ENCODE measurements at regions not wholly inside any gene's neighbourhood (a gene's known extent, or its start where the extent isn't known, plus 50 kb on each side); places are given as distances from the start of the nearest gene placed in this dataset.

DNA sequence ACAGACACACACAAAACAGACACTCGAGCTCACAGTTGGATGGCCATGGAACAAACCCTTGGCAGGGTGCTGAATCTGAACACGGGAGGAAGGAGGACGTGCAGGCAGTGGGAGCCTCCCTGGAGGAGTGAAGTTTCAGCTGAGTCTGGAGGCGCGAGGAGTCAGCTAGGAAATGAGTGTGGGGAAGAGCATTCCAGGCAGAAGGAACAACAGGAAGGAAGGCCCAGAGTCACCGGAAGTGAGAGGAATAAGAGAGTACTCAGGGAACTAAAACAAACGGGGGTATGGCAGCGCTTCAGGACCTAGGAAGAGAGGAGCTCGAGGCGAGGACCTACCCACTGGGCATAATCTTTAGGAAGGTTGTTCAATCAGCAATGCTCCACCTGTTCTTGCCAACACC is 137.3 kb downstream of the SYF2 start:
- Histone ChIP-seq H3K36me3 (ENCODE audit: control insufficient read depth, insufficient read depth, low read length) (no peaks in the 10 kb centered on the region), H3K4me3 (replicated peaks; ENCODE audit: low read depth, low read length) (no peak overlapping the region), H3K27me3 (replicated peaks; ENCODE audit: control insufficient read depth, insufficient read depth, low read length) (no peaks in the 10 kb centered on the region; the same call in 1 of the 2 replicates)
- no peak for TF ChIP-seq CTCF (IDR thresholded peaks at IDR 0.05; ENCODE audit: insufficient read depth, low read length, poor library complexity, severe bottlenecking)
- DNase-seq (ENCODE audit: extremely low read depth, insufficient read length): no peak

GRCh38 chr1:25094229-25094628 is 138.1 kb downstream of the SYF2 start:
- Histone ChIP-seq H3K36me3 (ENCODE audit: control insufficient read depth, insufficient read depth, low read length) (no peaks in the 10 kb centered on the region), H3K27me3 (replicated peaks; ENCODE audit: control insufficient read depth, insufficient read depth, low read length) (no peaks in the 10 kb centered on the region; the same call in 1 of the 2 replicates), H3K4me3 (replicated peaks; ENCODE audit: low read depth, low read length) (no peak overlapping the region)
- TF ChIP-seq CTCF (IDR thresholded peaks at IDR 0.05; ENCODE audit: insufficient read depth, low read length, poor library complexity, severe bottlenecking): no peak
- DNase-seq (ENCODE audit: extremely low read depth, insufficient read length): no peak

DNA sequence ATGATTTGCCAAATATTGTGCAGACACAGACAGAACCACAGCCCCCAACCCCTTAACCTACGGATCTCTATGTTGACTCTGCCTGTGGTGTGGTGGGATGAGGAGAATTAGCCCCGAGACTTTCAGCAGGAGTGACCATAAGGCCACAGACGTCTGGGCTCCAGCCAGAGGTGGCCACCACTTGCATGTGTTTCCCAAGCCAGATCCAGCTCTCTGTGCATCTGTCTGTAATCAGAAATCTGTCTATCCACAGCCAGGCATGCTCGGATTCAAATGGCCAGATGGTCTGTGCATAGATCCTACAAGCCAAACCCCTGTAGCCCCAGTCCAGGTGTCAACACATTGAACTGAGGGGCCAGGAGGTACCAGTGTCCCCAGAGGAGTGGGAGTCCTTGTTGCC is 140.6 kb downstream of the SYF2 start:
- DNase-seq (ENCODE audit: extremely low read depth, insufficient read length): no peak
- no peaks in the 10 kb centered on the region for H3K36me3 ChIP-seq (ENCODE audit: control insufficient read depth, insufficient read depth, low read length)
- no peak overlapping the region for H3K4me3 ChIP-seq (replicated peaks; ENCODE audit: low read depth, low read length)
- TF ChIP-seq CTCF (IDR thresholded peaks at IDR 0.05; ENCODE audit: insufficient read depth, low read length, poor library complexity, severe bottlenecking): no peak
- H3K27me3 ChIP-seq (replicated peaks; ENCODE audit: control insufficient read depth, insufficient read depth, low read length): no peaks in the 10 kb centered on the region; the same call in none of the 2 replicates

DNA sequence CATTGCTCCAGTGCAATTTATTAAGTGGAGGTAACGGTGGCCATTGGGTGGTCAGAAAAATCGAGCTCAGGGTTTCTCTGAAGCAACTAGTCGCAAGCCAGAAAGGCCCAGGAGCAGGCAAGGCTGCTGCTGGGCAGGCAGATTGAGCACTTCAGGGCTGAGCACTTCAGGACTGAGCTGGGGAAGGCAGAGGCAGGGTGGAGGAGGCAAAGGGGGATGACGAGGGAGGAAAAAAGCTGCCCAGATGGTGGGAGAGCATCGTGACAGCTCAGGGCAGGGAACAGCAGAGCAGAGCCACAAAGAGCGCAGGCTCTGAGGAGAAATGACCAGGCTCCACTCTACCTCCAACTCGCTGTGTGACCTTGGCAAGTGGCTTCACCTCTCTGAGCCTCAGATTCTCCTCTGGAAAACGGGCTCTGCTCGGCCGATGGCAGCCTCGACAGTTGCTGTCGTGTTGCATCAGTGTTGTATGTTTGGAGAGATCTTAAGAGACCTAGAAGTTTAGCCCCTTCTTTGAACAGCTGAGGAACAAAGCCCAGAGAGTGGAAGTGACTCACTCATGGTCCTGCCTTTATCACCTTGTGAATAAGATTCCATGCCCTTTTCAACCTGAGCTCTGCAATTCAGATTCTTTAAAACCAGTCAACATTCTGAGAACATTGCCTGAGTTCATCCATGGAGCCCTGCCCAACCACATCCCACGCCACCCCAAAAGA is 141.4 kb downstream of the SYF2 start:
- no peaks in the 10 kb centered on the region for H3K36me3 ChIP-seq (ENCODE audit: control insufficient read depth, insufficient read depth, low read length)
- no peak for TF ChIP-seq CTCF (IDR thresholded peaks at IDR 0.05; ENCODE audit: insufficient read depth, low read length, poor library complexity, severe bottlenecking)
- DNase-seq (ENCODE audit: extremely low read depth, insufficient read length): no peak
- no peaks in the 10 kb centered on the region; the same call in none of the 2 replicates for H3K27me3 ChIP-seq (replicated peaks; ENCODE audit: control insufficient read depth, insufficient read depth, low read length)
- no peak overlapping the region for H3K4me3 ChIP-seq (replicated peaks; ENCODE audit: low read depth, low read length)

DNA sequence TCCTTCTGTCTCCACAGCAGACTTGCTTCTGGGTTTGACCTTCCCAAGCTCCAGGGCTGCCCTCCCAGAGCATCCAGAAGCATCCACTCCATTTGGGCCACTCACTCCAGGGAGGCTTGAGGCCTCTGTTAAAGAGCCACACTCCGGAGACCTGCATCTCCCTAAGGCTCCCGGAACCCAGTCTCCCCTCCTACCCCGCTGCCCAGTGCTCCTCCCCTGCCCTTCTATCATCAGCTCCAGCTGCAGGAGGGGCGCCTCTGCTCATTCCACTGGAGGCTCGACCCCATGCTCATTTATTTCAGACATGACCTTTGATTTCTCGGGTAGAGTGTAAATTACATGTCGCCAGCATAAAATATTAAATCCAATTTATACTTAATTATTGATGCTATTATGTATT is 142.5 kb downstream of the SYF2 start:
- no peak for DNase-seq (ENCODE audit: extremely low read depth, insufficient read length)
- no peak overlapping the region for H3K4me3 ChIP-seq (replicated peaks; ENCODE audit: low read depth, low read length)
- H3K36me3 ChIP-seq (ENCODE audit: control insufficient read depth, insufficient read depth, low read length): no peaks in the 10 kb centered on the region
- TF ChIP-seq CTCF (IDR thresholded peaks at IDR 0.05; ENCODE audit: insufficient read depth, low read length, poor library complexity, severe bottlenecking): no peak
- no peaks in the 10 kb centered on the region; the same call in none of the 2 replicates for H3K27me3 ChIP-seq (replicated peaks; ENCODE audit: control insufficient read depth, insufficient read depth, low read length)
